ENCODE measurements at regions not wholly inside any gene's neighbourhood (a gene's known extent, or its start where the extent isn't known, plus 50 kb on each side); places are given as distances from the start of the nearest gene placed in this dataset.

DNA sequence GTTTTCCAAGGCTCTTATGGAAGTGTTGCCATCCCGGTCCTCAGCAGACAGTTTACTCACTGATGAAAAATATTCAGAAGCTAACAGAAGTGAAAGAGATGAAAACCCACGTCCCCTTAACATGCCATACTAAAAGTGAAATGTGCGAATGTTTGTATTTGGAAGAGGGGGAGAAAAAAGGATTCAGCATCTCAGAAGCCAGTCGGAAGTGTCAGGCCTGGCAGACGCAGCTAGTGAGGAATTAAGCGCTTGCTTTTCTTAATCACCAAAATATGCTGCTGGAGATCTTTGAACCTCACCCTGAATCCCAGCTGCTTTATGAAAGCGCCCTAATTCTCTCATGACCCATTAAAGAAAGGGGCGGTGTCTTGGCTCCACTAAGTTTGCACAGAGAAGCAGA lies 653.7 kb downstream of the DCDC2C start:
- Histone ChIP-seq H3K4me1 (ENCODE audit: control insufficient read depth, insufficient read depth, low read length) (no peaks in the 10 kb centered on the region), H2AFZ (ENCODE audit: control insufficient read depth, low read depth, low read length) (no peak overlapping the region), H3K27me3 (replicated peaks in 1 of 2; ENCODE audit: control insufficient read depth in 2 of 2, insufficient read depth in 2 of 2, low read length in 1 of 2) (no peaks in the 10 kb centered on the region), H3K36me3 (ENCODE audit: control insufficient read depth in 2 of 2, insufficient read depth in 2 of 2, low read length in 1 of 2) (no peaks in the 10 kb centered on the region), H4K20me1 (ENCODE audit: control insufficient read depth, insufficient read depth) (no peaks in the 10 kb centered on the region), H3K27ac (ENCODE audit: control insufficient read depth, insufficient read depth) (no peak overlapping the region), H3K9ac (ENCODE audit: control insufficient read depth, insufficient read depth, low read length) (no peak overlapping the region), H3K4me2 (ENCODE audit: control insufficient read depth, insufficient read depth) (no peak overlapping the region), H3K9me3 (replicated peaks; ENCODE audit: control insufficient read depth, insufficient read depth, low read length) (no peaks in the 10 kb centered on the region), H3K4me3 (no peak overlapping the region), H3K79me2 (ENCODE audit: control insufficient read depth, insufficient read depth, low read length) (no peaks in the 10 kb centered on the region)
- SMC1A ChIA-PET (ENCODE audit: uncharacterized antibody, unreplicated experiment) = interaction anchor here (0.6 kb wide), 1 partner anchor 1670 kb away, joined by 5 read pairs; no protein-coding TSS in a partner anchor
- BruUV-seq (replicated peaks) = no TSS peak
- DNase-seq (ENCODE audit: low read depth, low spot score) (no peak), ATAC-seq (no peak), FAIRE-seq (no peak)
- RAD21 ChIA-PET (ENCODE audit: unreplicated experiment) = no interaction called here
- TF ChIP-seq, protein P1, sequence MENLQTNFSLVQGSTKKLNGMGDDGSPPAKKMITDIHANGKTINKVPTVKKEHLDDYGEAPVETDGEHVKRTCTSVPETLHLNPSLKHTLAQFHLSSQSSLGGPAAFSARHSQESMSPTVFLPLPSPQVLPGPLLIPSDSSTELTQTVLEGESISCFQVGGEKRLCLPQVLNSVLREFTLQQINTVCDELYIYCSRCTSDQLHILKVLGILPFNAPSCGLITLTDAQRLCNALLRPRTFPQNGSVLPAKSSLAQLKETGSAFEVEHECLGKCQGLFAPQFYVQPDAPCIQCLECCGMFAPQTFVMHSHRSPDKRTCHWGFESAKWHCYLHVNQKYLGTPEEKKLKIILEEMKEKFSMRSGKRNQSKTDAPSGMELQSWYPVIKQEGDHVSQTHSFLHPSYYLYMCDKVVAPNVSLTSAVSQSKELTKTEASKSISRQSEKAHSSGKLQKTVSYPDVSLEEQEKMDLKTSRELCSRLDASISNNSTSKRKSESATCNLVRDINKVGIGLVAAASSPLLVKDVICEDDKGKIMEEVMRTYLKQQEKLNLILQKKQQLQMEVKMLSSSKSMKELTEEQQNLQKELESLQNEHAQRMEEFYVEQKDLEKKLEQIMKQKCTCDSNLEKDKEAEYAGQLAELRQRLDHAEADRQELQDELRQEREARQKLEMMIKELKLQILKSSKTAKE (IDR thresholded peaks at IDR 0.05; ENCODE audit: low read depth, poor library complexity, severe bottlenecking) = no peak
- TF ChIP-seq, protein P2, sequence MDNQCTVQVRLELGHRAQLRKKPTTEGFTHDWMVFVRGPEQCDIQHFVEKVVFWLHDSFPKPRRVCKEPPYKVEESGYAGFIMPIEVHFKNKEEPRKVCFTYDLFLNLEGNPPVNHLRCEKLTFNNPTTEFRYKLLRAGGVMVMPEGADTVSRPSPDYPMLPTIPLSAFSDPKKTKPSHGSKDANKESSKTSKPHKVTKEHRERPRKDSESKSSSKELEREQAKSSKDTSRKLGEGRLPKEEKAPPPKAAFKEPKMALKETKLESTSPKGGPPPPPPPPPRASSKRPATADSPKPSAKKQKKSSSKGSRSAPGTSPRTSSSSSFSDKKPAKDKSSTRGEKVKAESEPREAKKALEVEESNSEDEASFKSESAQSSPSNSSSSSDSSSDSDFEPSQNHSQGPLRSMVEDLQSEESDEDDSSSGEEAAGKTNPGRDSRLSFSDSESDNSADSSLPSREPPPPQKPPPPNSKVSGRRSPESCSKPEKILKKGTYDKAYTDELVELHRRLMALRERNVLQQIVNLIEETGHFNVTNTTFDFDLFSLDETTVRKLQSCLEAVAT (IDR thresholded peaks at IDR 0.05) = no peak
- TF ChIP-seq BHLHE40 (IDR thresholded peaks at IDR 0.05; ENCODE audit: borderline replicate concordance in 1 of 2, low read depth in 2 of 2, low read length in 1 of 2) (no peak), RAD51 (IDR thresholded peaks at IDR 0.05) (no peak), NFIC (IDR thresholded peaks at IDR 0.05; ENCODE audit: low read depth, low read length) (no peak), SMARCA5 (IDR thresholded peaks at IDR 0.05) (no peak), LARP7 (IDR thresholded peaks at IDR 0.05) (no peak)
- WGBS (ENCODE audit: insufficient coverage, insufficient replicate concordance, low lambda C conversion rate, missing lambda C conversion rate) = 48% methylated on average over 8 of the region's 8 CpGs
- CTCF ChIA-PET = interaction anchor here (0.6 kb wide), 1 partner anchor 13 kb away, joined by 3 read pairs; no protein-coding TSS in a partner anchor
- POLR2A ChIA-PET = no interaction called here
- intact Hi-C loops (cut with micrococcal nuclease; ENCODE audit: unreplicated experiment) (no loop called here), in situ Hi-C loops (cut with MboI) (no loop called here)

Data from GM12878 (cell line).